ENCODE measurements at regions not wholly inside any gene's neighbourhood (a gene's known extent, or its start where the extent isn't known, plus 50 kb on each side); places are given as distances from the start of the nearest gene placed in this dataset.

DNA sequence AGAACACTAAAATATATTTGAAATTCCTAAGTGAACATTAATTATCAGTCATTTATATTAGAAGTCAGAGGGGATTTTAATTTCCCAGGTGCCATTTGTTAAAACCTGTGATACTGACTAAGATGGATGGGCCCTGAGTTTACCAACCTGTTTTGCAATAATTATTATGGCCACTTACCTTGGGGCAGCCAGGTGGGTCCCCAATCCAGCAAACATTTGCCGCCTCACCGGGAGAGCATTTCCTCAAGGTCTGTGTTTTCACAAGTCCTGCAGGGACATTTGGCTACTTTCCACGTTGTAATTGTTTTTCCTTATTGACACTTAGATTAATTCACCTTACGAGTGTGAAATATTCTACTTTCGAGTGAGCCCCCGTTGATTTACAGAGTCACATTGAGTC is 251.2 kb upstream of the PPP2R2D start:
- TF ChIP-seq CTCF (IDR thresholded peaks at IDR 0.05) (no peak), POLR2A (IDR thresholded peaks at IDR 0.05) (no peak)
